Hepatocyte (in vitro differentiated cells): ENCODE measurements at regions not wholly inside any gene's neighbourhood (a gene's known extent, or its start where the extent isn't known, plus 50 kb on each side); places are given as distances from the start of the nearest gene placed in this dataset.

Source experiments
- CTCF ChIP-seq: fragments of 200-600 bp; sonication (generic); IDR thresholded peaks from 2 replicates; pipeline ENCODE4 v1.5.1; 2016; ENCODE audit warnings: antibody characterized with exemption, mild to moderate bottlenecking; ENCODE audit not compliant: poor library complexity
- EZH2 ChIP-seq: fragments of 200-600 bp; sonication (generic); IDR thresholded peaks from 2 replicates; pipeline ENCODE4 v1.6.1; 2016; ENCODE audit warnings: antibody characterized with exemption, mild to moderate bottlenecking, borderline replicate concordance
- EZH2phosphoT487 ChIP-seq: fragments of 200-600 bp; sonication (generic); IDR thresholded peaks from one replicate; pipeline ENCODE4 v1.6.1; 2018; ENCODE audit warnings: antibody characterized with exemption, mild to moderate bottlenecking, low read depth, moderate library complexity; ENCODE audit not compliant: unreplicated experiment, severe bottlenecking

DNA sequence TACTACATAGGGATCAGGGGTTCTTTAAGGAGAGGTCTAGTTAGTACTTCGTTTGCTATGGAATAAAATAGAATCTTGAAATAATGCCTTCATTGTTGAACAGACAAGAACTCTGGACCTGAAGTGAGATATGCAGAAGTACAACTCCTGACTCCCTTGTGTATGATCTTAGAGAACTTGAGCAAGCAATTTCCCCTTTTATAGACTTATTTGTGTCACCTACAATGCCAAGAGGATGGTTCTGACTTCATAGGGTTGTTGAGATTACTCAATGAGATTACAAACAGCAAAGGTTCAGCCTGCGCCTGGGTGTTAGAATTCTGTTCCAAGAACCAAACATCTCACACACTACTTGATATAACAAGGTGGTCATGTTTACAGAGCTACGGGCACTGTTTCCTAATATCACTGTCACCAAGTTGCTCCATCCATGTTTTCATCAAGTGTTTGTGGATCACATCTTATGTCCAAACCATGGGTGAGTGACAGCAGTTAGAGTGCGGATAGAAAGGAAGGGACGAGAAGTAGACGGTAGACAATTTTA lies 76.7 kb upstream of the ADAMTS9 start:
- no peak for TF ChIP-seq EZH2
- no peak for TF ChIP-seq CTCF
- TF ChIP-seq EZH2phosphoT487 = no peak
